ENCODE measurements at regions not wholly inside any gene's neighbourhood (a gene's known extent, or its start where the extent isn't known, plus 50 kb on each side); places are given as distances from the start of the nearest gene placed in this dataset.

DNA sequence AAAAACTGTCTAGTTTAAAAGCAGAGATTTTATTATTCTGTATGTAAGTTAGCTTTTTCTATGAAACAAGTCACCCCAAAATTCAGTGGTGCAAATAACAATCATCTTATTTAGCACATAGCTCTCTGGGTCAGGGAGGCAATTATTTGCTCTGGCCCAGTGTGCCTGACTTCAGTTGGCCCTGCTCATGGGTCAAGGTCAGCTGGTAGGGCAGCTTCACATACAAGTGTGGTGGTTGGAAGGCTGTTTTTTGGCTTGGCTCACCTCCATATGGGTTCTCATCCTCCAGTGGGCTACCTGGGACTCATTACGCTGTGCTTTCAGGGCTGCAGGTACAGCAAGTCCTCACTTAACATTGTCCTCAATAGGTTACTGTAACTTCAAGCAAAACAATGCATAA lies 228.6 kb downstream of the NR2F2 start:
- DNase-seq (ENCODE audit: low spot score) (no peak), ATAC-seq (no peak; the same call in 2 of the 3 replicates), FAIRE-seq (no peak)
- H3K4me3 ChIP-seq (replicated peaks in 1 of 3; ENCODE audit: insufficient read depth in 1 of 3, low read depth in 2 of 3, low read length in 3 of 3): no peak overlapping the region
- H3K79me2 ChIP-seq (ENCODE audit: insufficient read depth, low read length): no peaks in the 10 kb centered on the region
- H3K9ac ChIP-seq (ENCODE audit: insufficient read depth, low read depth, low read length): no peak overlapping the region
- ChIA-PET CTCF (ENCODE audit: low intra/inter-chr PET ratio, low total read pairs) (no interaction called here), POLR2A (no interaction called here)
- TF ChIP-seq YEATS4 (CRISPR knock-in tag; IDR thresholded peaks at IDR 0.05; ENCODE audit: borderline replicate concordance) (no peak), HNF4A (CRISPR knock-in tag; IDR thresholded peaks at IDR 0.05) (peak; percentile 32), CREBL2 (CRISPR knock-in tag; IDR thresholded peaks at IDR 0.05; ENCODE audit: borderline replicate concordance) (no peak), ZSCAN9 (CRISPR knock-in tag; IDR thresholded peaks at IDR 0.05; ENCODE audit: borderline replicate concordance) (no peak)
- H3K27ac ChIP-seq (ENCODE audit: extremely low read length, insufficient read depth, low read length): no peak overlapping the region
- no peak overlapping the region for H2AFZ ChIP-seq (ENCODE audit: low read length)
- H3K9me3 ChIP-seq (ENCODE audit: low read length): no peaks in the 10 kb centered on the region
- no CpG with 5 or more reads among the region's 1 CpG for WGBS (ENCODE audit: low lambda C conversion rate)
- in situ Hi-C loops (cut with HindIII; ENCODE audit: extremely low pct_ligation_motif_present, low pct_unique_long_range_greater_than_20kb): no loop called here
- no peak overlapping the region for H3K4me2 ChIP-seq (ENCODE audit: low read depth, low read length)
- peaks cover 6% of the 10 kb centered on the region; the same call in 1 of the 2 replicates for H3K4me1 ChIP-seq (ENCODE audit: insufficient read depth, low read length)
- intact Hi-C loops (cut with micrococcal nuclease; ENCODE audit: unreplicated experiment): no loop called here
- no TSS peak for BruUV-seq (replicated peaks)
- no peaks in the 10 kb centered on the region for H4K20me1 ChIP-seq (ENCODE audit: insufficient read depth, low read length)
- H3K36me3 ChIP-seq (replicated peaks in 1 of 2; ENCODE audit: control insufficient read depth in 1 of 2, insufficient read depth in 2 of 2, low read length in 2 of 2): no peaks in the 10 kb centered on the region
- H3K27me3 ChIP-seq (ENCODE audit: control insufficient read depth in 1 of 2, insufficient read depth in 2 of 2, low read length in 2 of 2): no peaks in the 10 kb centered on the region

DNA sequence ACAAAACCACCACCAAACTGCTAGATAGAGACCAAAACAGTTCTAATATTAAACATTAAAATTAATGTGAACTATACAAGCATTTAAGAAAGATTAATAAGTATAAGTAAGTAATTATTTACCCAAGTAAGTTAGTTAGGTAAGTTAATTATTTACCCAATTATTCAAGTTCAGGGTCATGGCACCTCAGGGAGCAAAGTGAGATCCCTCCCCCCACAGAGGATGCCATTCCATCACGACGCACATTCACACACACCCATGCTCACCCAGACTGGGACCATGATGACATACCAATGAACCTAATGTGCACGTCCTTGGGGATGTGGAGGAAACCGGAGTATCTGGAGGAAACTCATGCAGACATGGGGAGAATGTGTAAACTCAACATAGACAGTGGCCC lies 229.1 kb downstream of the NR2F2 start:
- DNase-seq (ENCODE audit: low spot score) (no peak), FAIRE-seq (no peak), ATAC-seq (no peak)
- Histone ChIP-seq H3K4me2 (ENCODE audit: low read depth, low read length) (no peak overlapping the region), H3K9me3 (ENCODE audit: low read length) (no peaks in the 10 kb centered on the region), H4K20me1 (ENCODE audit: insufficient read depth, low read length) (no peaks in the 10 kb centered on the region), H2AFZ (ENCODE audit: low read length) (no peak overlapping the region), H3K4me1 (ENCODE audit: insufficient read depth, low read length) (peaks cover 6% of the 10 kb centered on the region; the same call in 1 of the 2 replicates), H3K27ac (ENCODE audit: extremely low read length, insufficient read depth, low read length) (no peak overlapping the region), H3K4me3 (replicated peaks in 1 of 3; ENCODE audit: insufficient read depth in 1 of 3, low read depth in 2 of 3, low read length in 3 of 3) (no peak overlapping the region), H3K9ac (ENCODE audit: insufficient read depth, low read depth, low read length) (no peak overlapping the region), H3K79me2 (ENCODE audit: insufficient read depth, low read length) (no peaks in the 10 kb centered on the region), H3K27me3 (ENCODE audit: control insufficient read depth in 1 of 2, insufficient read depth in 2 of 2, low read length in 2 of 2) (no peaks in the 10 kb centered on the region), H3K36me3 (replicated peaks in 1 of 2; ENCODE audit: control insufficient read depth in 1 of 2, insufficient read depth in 2 of 2, low read length in 2 of 2) (no peaks in the 10 kb centered on the region)
- POLR2A ChIA-PET: no interaction called here
- WGBS (ENCODE audit: low lambda C conversion rate): 12% methylated on average over 4 of the region's 4 CpGs
- CTCF ChIA-PET (ENCODE audit: low intra/inter-chr PET ratio, low total read pairs): no interaction called here
- intact Hi-C loops (cut with micrococcal nuclease; ENCODE audit: unreplicated experiment) (no loop called here), in situ Hi-C loops (cut with HindIII; ENCODE audit: extremely low pct_ligation_motif_present, low pct_unique_long_range_greater_than_20kb) (no loop called here)
- no TSS peak for BruUV-seq (replicated peaks)
- TF ChIP-seq LCORL (IDR thresholded peaks at IDR 0.05) (no peak), LCORL (CRISPR knock-in tag; IDR thresholded peaks at IDR 0.05) (no peak), SNAI1 (CRISPR knock-in tag; IDR thresholded peaks at IDR 0.05; ENCODE audit: borderline replicate concordance) (no peak), ZNF761 (CRISPR knock-in tag; conservative IDR thresholded peaks at IDR 0.05) (no peak), RNF219 (CRISPR knock-in tag; IDR thresholded peaks at IDR 0.05) (no peak), ZNF609 (CRISPR knock-in tag; IDR thresholded peaks at IDR 0.05; ENCODE audit: borderline replicate concordance) (no peak), ZEB1 (IDR thresholded peaks at IDR 0.05; ENCODE audit: insufficient replicate concordance, low read depth) (no peak)
- TF ChIP-seq, protein P1, sequence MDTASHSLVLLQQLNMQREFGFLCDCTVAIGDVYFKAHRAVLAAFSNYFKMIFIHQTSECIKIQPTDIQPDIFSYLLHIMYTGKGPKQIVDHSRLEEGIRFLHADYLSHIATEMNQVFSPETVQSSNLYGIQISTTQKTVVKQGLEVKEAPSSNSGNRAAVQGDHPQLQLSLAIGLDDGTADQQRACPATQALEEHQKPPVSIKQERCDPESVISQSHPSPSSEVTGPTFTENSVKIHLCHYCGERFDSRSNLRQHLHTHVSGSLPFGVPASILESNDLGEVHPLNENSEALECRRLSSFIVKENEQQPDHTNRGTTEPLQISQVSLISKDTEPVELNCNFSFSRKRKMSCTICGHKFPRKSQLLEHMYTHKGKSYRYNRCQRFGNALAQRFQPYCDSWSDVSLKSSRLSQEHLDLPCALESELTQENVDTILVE (CRISPR knock-in tag; IDR thresholded peaks at IDR 0.05): no peak

Data from HepG2 (cell line).